ENCODE measurements at regions not wholly inside any gene's neighbourhood (a gene's known extent, or its start where the extent isn't known, plus 50 kb on each side); places are given as distances from the start of the nearest gene placed in this dataset.

DNA sequence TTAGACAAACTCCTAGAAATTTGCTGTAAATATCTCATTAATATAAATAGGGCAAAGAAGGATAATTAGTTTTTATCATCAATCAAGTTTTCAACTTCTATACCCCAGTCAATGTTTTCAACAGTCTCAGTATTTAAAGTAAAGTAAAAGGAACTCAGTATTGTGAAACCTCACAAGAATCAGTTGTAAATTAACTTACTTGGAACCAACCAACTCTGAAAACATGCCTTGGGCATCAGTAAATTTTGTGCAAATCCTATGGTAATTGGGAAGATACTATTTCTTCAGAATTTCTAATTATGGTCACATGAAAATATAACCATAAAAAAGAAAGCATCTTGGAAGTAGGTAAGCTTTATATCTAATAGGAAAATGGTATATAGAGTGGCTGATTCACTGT is 1139.0 kb downstream of the TUSC7 start:
- H3K4me2 ChIP-seq (ENCODE audit: low read length), result no peak overlapping the region
- H2AFZ ChIP-seq, result no peak overlapping the region
- no peak overlapping the region for H3K4me3 ChIP-seq (ENCODE audit: low read depth, low read length)
- H3K27ac ChIP-seq, result no peak overlapping the region
- no peak overlapping the region for H3K9ac ChIP-seq
- H3K4me1 ChIP-seq, result no peaks in the 10 kb centered on the region
- no peaks in the 10 kb centered on the region for H3K36me3 ChIP-seq (ENCODE audit: control insufficient read depth, insufficient read depth, low read length)
- H3K79me2 ChIP-seq, result no peaks in the 10 kb centered on the region
- H3K9me3 ChIP-seq (ENCODE audit: control insufficient read depth, low read length), result no peaks in the 10 kb centered on the region
- no peaks in the 10 kb centered on the region for H3K27me3 ChIP-seq (ENCODE audit: control insufficient read depth, insufficient read depth, low read length)
- TF ChIP-seq, protein P1, sequence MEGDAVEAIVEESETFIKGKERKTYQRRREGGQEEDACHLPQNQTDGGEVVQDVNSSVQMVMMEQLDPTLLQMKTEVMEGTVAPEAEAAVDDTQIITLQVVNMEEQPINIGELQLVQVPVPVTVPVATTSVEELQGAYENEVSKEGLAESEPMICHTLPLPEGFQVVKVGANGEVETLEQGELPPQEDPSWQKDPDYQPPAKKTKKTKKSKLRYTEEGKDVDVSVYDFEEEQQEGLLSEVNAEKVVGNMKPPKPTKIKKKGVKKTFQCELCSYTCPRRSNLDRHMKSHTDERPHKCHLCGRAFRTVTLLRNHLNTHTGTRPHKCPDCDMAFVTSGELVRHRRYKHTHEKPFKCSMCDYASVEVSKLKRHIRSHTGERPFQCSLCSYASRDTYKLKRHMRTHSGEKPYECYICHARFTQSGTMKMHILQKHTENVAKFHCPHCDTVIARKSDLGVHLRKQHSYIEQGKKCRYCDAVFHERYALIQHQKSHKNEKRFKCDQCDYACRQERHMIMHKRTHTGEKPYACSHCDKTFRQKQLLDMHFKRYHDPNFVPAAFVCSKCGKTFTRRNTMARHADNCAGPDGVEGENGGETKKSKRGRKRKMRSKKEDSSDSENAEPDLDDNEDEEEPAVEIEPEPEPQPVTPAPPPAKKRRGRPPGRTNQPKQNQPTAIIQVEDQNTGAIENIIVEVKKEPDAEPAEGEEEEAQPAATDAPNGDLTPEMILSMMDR (IDR thresholded peaks at IDR 0.05), result no peak

DNA sequence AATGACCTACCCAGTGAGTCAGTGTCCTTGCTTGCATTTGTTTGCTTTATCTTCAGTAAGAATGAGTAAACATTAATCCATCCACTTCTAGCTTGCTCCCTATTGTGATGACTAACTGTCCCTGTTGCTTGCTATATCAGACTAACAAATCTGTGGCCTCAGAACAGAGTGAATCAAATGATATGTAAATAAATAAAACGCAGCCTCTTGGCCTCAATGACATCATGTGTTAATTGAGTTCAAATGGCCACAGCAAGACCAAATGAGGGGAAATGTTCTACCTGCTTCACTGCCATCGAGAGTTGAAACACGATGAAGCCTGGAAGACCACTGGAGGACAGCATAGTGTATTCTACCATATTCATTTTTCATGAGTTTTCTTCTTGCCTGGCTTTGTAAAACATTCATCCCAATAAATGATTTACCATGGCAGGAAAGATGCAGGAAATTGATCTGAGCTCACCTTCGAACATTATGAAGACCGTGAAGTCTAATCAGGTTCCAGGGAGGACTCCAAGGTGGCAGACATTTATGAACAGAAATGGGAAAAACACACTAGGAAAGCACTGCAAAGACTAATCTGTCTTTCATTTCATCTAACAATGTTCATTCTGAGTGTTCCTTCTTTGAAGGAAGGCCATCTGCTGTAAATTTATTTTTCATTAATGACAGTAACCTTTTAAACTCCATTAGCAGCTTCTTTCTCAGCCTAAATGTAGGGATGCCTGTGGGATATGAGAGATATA is 1144.5 kb downstream of the TUSC7 start:
- Histone ChIP-seq H3K9ac (no peak overlapping the region), H3K36me3 (ENCODE audit: control insufficient read depth, insufficient read depth, low read length) (no peaks in the 10 kb centered on the region), H3K4me1 (no peaks in the 10 kb centered on the region), H2AFZ (no peak overlapping the region), H3K27ac (no peak overlapping the region), H3K4me2 (ENCODE audit: low read length) (no peak overlapping the region), H3K9me3 (ENCODE audit: control insufficient read depth, low read length) (no peaks in the 10 kb centered on the region), H3K27me3 (ENCODE audit: control insufficient read depth, insufficient read depth, low read length) (no peaks in the 10 kb centered on the region), H3K79me2 (no peaks in the 10 kb centered on the region), H3K4me3 (ENCODE audit: low read depth, low read length) (no peak overlapping the region)
- TF ChIP-seq, protein P1 (IDR thresholded peaks at IDR 0.05), result no peak

DNA sequence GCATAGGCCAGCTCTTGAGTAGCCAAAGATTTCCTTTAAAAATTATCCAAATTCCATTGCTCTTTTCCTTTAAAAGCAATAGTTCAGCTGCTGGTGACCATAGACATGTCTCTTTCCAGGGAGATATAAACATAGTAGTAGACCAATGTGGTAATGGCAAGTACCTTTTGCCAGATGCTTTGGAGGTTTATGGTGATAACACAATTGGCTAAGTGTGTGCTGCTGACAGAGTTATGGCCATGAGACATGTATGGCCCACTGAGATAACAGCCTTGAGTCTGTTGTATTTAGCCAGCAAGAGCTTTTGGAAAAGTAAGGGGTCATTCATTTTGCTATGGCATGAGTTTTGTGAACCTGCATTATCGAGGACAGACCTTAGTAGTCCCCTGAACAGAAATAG is 1146.8 kb downstream of the TUSC7 start:
- Histone ChIP-seq H3K79me2 (no peaks in the 10 kb centered on the region), H3K9ac (no peak overlapping the region), H2AFZ (no peak overlapping the region), H3K4me1 (no peaks in the 10 kb centered on the region), H3K9me3 (ENCODE audit: control insufficient read depth, low read length) (no peaks in the 10 kb centered on the region), H3K27ac (no peak overlapping the region), H3K27me3 (ENCODE audit: control insufficient read depth, insufficient read depth, low read length) (no peaks in the 10 kb centered on the region), H3K36me3 (ENCODE audit: control insufficient read depth, insufficient read depth, low read length) (no peaks in the 10 kb centered on the region), H3K4me3 (ENCODE audit: low read depth, low read length) (no peak overlapping the region), H3K4me2 (ENCODE audit: low read length) (no peak overlapping the region)
- TF ChIP-seq, protein P1 (IDR thresholded peaks at IDR 0.05), result no peak

DNA sequence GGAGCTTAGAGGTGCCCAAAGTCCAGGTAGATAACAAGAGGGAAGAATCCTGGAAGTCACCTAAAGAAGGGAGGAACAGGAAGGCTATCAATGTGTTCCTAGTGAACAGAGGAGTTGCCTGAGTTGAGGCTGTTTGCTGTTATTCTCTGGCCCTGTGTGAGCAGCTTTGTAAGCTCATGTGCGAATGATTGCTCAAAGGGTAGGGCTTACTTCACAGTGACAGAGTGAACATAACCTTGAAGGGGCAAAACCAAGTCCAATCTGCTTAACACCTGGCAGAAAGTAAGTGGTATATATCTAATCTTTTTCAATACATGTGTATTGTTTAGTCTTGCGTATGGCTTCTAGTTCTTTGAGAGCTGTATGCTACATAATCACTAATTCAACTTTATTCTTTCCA is 1153.6 kb downstream of the TUSC7 start:
- TF ChIP-seq, protein P1 (IDR thresholded peaks at IDR 0.05), result no peak
- H3K36me3 ChIP-seq (ENCODE audit: control insufficient read depth, insufficient read depth, low read length), result no peaks in the 10 kb centered on the region
- no peak overlapping the region for H3K4me3 ChIP-seq (ENCODE audit: low read depth, low read length)
- no peak overlapping the region for H3K9ac ChIP-seq
- no peaks in the 10 kb centered on the region for H3K27me3 ChIP-seq (ENCODE audit: control insufficient read depth, insufficient read depth, low read length)
- no peaks in the 10 kb centered on the region for H3K9me3 ChIP-seq (ENCODE audit: control insufficient read depth, low read length)
- no peak overlapping the region for H3K4me2 ChIP-seq (ENCODE audit: low read length)
- no peak overlapping the region for H3K27ac ChIP-seq
- no peak overlapping the region for H2AFZ ChIP-seq
- H3K79me2 ChIP-seq, result no peaks in the 10 kb centered on the region
- no peaks in the 10 kb centered on the region for H3K4me1 ChIP-seq

DNA sequence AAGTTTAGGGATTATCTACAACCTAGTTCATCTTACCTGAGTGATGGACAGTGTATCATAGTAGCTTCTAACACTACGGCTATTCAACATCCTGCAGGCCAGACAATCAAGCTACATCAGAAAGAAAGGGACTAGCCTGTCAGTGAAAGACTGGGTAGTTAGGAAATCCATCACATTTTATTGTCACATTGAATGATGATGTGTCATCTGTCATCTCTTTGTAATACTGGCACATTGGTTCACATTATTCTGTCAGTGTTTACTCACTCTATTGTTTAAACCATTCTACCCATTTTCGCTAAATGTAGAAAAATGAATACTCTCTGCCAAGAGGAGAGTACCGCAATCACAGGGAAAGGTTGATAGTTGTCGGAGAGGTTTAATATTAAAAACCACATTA is 1155.8 kb downstream of the TUSC7 start:
- H3K4me3 ChIP-seq (ENCODE audit: low read depth, low read length), result no peak overlapping the region
- H3K9me3 ChIP-seq (ENCODE audit: control insufficient read depth, low read length), result no peaks in the 10 kb centered on the region
- no peaks in the 10 kb centered on the region for H3K36me3 ChIP-seq (ENCODE audit: control insufficient read depth, insufficient read depth, low read length)
- no peaks in the 10 kb centered on the region for H3K4me1 ChIP-seq
- no peak overlapping the region for H3K4me2 ChIP-seq (ENCODE audit: low read length)
- H3K79me2 ChIP-seq, result no peaks in the 10 kb centered on the region
- H2AFZ ChIP-seq, result no peak overlapping the region
- TF ChIP-seq, protein P1 (IDR thresholded peaks at IDR 0.05), result no peak
- no peak overlapping the region for H3K9ac ChIP-seq
- no peak overlapping the region for H3K27ac ChIP-seq
- no peaks in the 10 kb centered on the region for H3K27me3 ChIP-seq (ENCODE audit: control insufficient read depth, insufficient read depth, low read length)

Data from parathyroid adenoma (tissue), 2 donors.